Astrocyte of the spinal cord (primary cell): ENCODE measurements at regions not wholly inside any gene's neighbourhood (a gene's known extent, or its start where the extent isn't known, plus 50 kb on each side); places are given as distances from the start of the nearest gene placed in this dataset.

Experiments
- DNase-seq: peaks from one replicate; pipeline ENCODE4 v3.0.0; 2011; ENCODE audit warnings: low read depth, low spot score
- H3K4me3 ChIP-seq: 2 replicates; pipeline ENCODE4 v1.5.1; 2011; ENCODE audit warnings: low read depth, mild to moderate bottlenecking, low read length, moderate library complexity
- CTCF ChIP-seq: IDR thresholded peaks from 2 replicates; pipeline ENCODE4 v1.5.1; 2012; ENCODE audit warnings: low read depth, mild to moderate bottlenecking, low read length, inconsistent platforms
- in situ Hi-C: cut with HindIII; loops from 2 replicates; pipeline ENCODE4 v1.10.0; 2017; ENCODE audit warnings: low sequenced_read_pairs

GRCh38 chr9:116039893-116040292 is 113.7 kb upstream of the PAPPA start:
- H3K4me3 ChIP-seq, result no peak overlapping the region
- no peak for TF ChIP-seq CTCF
- in situ Hi-C loops, result no loop called here
- no peak for DNase-seq

GRCh38 chr9:116042321-116042720 is 111.3 kb upstream of the PAPPA start:
- no peak overlapping the region for H3K4me3 ChIP-seq
- in situ Hi-C loops, result no loop called here
- TF ChIP-seq CTCF, result no peak
- no peak for DNase-seq

GRCh38 chr9:116045083-116045482 is 108.5 kb upstream of the PAPPA start:
- TF ChIP-seq CTCF, result no peak
- no peak overlapping the region for H3K4me3 ChIP-seq
- DNase-seq, result no peak
- in situ Hi-C loops, result no loop called here

- H3K4me3 ChIP-seq, result no peak overlapping the region
- in situ Hi-C loops, result no loop called here
- no peak for DNase-seq
- no peak for TF ChIP-seq CTCF
Measured at GRCh38 chr9:116048081-116048480, 105.5 kb upstream of the PAPPA start.

GRCh38 chr9:116049456-116049855 is 104.1 kb upstream of the PAPPA start:
- no peak for TF ChIP-seq CTCF
- H3K4me3 ChIP-seq, result no peak overlapping the region
- in situ Hi-C loops, result no loop called here
- DNase-seq, result no peak

- no peak overlapping the region for H3K4me3 ChIP-seq
- no peak for TF ChIP-seq CTCF
- in situ Hi-C loops, result no loop called here
- DNase-seq, result no peak
Measured at GRCh38 chr9:116051528-116051927, 102.1 kb upstream of the PAPPA start.

GRCh38 chr9:116055536-116055935 is 98.1 kb upstream of the PAPPA start:
- H3K4me3 ChIP-seq, result no peak overlapping the region

More at GRCh38 chr9:116055536-116055935, 98.1 kb upstream of the PAPPA start:
- no peak for DNase-seq
- in situ Hi-C loops, result no loop called here
- no peak for TF ChIP-seq CTCF
